Endometrium (tissue), 2 donors: ENCODE measurements at regions not wholly inside any gene's neighbourhood (a gene's known extent, or its start where the extent isn't known, plus 50 kb on each side); places are given as distances from the start of the nearest gene placed in this dataset.
A peak's percentile ranks its signal among the peaks of the same experiment; 100 is the strongest.
"Not testable (repeated sequence)": the region's sequence is repeated elsewhere in the genome, so short reads cannot be mapped to it uniquely, and the experiment has no call there.

Experiments
- FAIRE-seq: peaks from 2 replicates; lab custom pipeline; 2012; peaks lifted over from hg19 to GRCh38; lab: Jason Lieb, UNC
- donor health status: control.
- donor health status: control.

DNA sequence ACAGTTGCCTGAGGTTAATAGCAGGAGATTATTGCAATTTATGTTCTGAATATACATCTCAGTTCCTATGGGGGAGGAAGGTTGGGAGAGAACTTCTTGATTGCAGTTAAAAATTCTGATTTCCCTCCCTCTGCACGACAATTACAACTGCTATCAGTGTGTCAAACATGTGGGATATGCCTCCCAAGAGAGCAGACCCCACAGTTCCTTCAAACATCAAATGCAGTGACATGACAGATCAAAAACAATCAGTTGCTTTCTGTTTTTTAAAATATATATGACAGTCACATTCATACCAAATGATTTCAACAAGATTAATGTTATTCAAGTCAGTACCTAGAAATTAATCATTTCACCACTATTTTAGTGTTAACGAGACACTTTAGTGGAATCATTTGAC is 639.0 kb downstream of the EDEM1 start:
- FAIRE-seq = no peak

DNA sequence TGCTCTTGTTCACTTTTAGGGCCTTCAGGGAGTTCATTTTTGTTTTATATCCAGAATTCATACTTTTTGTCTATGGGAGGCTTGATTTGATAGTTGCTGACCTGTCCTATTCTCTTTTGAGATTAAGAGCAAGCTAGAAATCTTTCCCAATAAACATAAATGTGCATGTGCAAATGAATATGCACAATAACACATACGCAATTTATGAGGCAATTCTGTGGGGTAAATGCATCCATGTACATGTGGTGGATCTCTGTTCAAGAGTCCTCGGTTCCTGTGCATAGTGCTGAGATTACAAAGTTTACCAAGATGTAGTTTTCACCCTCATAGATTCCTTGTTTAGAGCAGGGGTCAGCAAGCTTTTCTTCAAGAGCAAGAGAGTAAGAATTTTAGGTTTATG is 640.7 kb downstream of the EDEM1 start:
- FAIRE-seq = no peak

DNA sequence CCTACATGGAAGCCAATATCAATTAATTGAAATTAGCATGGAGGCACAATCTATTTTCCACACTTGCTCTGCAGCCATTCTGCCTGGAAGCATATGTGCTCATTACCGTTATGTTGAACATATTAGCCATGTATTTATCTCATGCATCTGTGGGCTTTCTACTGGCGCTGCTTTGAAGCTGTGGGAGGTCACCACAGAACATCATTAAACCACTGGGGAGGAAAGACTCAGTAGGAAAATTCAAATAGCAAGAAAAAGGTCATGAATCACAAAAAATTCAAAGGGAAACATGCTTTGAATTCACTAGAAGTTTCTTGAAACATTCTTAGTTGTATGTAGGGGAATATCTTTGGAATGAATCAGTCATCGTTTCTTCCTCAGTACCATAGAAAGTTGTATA is 652.5 kb downstream of the EDEM1 start:
- FAIRE-seq = peak; percentile 96

DNA sequence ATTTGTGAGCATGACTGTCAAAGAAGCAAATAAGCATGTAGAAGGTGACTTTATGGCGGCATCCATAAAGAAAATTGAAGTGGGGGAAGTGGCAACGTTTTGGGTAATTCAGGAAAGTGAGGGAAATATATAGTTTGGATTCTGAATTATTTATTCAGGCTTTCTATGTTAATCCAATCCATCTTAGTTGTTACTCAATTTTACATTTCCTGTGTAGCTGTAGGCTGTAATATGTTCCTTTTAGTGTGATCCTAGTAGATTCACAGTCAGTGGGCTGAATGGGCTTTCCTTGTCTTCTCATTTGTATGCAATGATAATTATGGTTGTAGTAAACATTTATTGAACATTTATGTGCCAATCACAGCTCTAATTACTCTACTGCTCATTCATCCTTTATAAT is 654.1 kb downstream of the EDEM1 start:
- FAIRE-seq = no peak

DNA sequence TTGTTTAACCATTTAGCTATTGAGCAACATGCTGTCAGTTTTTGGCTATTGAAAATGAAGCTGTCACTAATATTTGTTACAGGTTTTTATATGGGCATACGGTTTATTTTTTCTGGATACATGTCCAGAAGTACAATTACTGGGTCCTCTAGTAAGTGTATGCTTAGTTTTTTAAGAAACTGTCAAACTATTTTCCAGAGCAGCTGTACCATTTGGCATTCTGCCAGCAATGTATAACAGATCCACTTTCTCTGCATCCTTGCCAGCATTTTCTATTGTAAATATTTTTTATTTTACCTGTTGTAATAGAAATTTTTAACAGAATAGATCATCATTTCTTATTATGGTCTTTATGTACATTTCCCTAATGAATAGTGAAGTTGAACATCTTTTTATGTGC is 658.8 kb downstream of the EDEM1 start:
- no peak for FAIRE-seq

DNA sequence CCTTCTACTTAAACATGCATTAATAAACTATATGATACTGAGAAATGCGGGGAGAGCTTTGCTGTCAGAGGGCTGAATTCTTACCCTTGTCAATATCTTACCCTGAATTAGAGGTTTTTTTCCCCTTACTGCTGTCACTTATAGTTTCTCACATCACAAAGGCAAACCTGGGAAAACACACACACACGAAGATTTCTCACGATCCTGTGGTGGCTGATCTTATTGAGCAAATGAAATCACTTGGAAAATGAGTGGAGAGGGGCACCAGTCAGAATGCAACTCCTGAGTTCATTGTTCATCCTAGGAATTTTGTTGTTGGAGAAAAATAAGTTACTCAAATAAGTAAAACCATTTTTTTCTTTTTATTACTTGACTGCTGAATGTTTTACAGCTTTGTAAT is 673.6 kb downstream of the EDEM1 start:
- peak; percentile 26 for FAIRE-seq

DNA sequence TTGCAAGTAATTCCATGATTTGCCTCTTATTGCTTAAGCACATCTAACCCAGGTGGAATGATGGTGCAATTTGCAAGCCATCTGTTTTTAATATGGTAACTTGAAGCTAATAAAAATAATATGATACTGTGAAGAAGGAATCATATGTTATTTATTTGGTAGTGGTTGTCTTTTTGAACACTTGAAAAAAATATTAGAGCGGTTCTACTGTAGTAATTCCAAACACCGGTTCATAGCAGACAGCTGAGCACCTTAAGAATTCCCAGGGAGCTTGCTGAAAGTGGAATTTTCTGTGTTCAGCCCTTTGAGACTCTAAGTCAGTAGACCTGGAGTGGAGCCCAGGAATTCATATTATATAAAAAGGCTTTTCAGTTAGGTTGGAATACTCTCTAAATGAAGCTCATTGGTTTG is 687.4 kb downstream of the EDEM1 start:
- peak; percentile 85 for FAIRE-seq

DNA sequence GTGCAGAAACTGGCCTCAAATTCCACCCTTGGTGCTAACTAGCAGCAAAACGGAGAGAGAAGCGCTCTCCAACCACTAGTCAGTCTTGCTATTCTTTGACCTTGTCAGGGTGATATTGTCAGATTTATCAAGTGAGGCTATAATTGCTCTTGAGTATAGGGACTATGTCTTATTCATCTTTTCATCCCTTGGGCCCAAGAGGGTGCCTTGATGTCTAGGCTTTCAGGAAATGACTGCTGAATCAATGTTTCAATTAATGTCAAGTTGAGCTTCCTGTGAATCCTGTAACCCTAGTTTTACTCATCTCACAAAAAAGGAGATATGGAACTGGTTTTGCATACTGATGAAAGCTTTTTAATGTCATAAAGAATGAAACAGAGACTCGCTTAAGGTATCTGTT is 701.3 kb downstream of the EDEM1 start:
- no peak for FAIRE-seq

DNA sequence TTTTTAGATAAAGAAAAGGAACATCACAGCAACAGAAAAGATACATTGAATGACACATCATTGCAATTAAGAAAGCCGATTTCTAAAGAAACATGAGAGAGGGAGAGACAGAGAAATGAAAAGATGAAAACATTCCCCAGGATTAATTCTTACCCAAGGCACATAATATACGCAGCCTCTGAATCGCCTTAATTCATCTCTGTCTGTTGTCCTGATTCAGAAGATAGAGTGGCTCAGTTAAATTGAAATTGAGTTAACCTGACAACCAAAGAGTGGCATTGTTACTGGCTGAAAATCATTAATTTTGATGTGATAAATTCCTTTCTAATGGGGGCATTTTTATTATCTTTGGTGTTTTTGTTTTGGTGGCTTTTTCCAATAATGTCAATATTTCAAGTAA is 701.9 kb downstream of the EDEM1 start:
- FAIRE-seq = no peak

DNA sequence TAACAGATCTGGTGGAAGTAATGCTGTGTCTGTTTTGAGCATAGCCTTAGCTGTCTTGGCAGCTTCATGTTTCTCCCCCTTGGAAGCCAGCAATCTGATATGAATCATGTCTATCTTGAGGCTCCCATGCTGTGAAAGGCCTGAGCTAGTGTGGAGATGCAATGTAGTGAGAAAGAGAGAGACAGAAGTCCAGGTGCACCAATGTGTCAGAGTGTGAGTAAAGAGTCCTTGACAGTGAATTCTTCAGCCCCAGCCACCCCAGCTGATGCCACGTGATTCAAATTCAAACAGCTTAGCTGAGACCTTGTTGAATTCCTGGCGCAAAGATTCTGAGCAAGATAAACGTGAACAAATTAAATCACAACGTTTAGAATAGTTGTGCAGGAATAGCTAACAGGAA is 704.2 kb downstream of the EDEM1 start:
- FAIRE-seq = no peak

DNA sequence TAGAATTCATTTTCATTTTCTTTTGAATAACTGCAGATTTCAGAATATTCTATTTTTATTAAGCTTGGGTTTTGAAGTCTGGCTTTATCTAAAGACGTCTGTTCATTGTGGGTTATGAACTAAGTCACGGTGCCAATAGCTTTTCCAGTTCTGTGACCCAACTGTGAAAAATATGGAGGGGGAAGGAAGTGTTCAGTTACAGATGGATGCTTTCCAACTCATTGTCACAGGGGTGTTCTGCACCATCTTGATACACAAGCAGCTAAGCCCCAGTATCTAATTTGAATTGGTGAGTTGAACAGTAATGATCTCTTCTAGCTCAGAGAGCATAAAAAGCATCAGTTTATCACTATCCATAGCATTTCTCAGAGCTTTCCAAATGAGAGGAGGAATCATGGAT is 710.6 kb downstream of the EDEM1 start:
- no peak for FAIRE-seq

DNA sequence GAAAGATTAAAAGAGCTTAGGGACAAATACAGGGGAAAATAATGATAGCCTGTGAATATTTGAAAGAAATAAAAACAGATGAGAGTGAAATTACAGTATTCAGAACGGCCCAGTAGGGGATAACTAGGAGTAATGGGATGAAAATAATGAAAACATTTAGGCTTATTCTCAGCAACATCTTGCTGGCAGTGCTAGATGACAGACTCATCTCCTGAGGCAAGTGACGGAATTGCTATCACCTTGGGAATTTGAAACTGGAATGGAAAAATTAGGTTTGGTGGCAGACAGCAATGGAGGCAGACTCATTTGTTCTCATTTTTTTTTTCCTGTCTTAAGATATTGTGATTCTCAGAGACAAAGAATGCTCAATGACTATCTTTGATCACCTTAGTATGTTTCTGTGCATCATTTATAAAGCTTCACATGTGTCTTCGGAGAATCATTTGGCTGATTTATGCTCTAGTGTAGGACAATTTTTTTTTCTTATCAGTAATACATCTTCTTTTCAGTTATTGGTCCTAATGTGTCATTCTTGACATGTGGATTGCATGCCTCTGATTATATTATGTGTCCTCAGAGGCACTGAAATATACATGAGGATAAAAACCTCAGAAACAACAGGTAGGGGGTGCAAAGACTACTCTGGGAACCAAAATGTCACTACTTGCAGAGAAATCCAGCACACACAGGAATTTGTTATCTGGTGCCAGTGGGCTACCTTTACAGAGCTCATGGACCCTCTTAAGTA is 711.7 kb downstream of the EDEM1 start:
- FAIRE-seq = no peak

DNA sequence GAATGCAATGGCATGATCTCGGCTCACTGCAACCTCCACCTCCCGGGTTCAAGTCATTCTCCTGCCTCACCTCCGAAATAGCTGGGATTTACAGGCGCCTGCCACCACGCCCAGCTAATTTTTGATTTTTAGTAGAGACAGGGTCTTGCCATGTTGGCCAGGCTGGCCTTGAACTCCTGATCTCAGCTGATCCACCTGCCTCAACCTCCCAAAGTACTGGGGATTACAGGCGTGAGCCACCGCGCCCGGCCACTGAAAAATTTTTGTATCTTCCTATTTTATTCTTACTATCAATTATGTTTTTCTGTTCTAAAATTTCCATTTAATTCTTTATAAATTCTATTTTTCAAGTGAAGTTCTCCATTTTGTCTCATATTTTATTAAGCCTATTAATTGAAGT is 730.4 kb downstream of the EDEM1 start:
- FAIRE-seq = no peak

DNA sequence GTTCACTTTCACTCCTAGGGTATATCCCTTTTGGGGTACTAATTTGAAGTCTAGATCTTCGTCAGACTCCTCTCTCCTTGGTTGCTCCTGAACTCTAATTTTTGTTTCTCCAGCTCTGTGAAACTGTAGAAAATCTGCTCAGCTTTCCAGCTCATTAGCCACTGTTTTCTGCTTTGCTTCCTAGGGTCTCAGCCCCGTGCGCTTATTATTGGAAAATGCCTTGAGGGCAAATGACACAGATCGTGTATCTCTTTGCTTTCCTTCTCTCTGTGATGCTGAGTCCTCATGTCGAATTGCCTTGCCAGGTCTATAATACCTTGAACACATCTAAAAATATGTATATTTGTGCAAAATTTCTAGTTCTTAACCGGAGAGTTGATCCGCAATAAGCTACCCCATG is 731.1 kb downstream of the EDEM1 start:
- FAIRE-seq = no peak

DNA sequence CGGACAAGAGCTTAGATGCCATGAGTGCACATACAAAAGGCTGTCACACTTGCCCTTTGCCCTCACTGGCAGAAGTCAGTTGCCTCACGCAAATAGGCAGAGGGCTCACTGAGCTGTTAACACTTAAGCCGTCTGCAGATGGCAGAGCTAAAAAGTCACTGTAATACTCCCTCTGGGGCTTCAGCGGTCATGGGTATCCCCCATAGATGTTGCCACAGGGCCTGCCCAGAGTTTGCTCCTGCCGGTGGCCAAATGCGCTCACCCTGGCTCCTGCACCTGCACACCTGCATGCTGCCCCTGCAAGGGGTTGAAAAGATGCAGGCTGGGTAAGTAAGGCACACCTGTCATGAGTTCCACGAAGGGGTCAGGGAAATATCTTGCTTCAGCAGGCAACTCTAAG is 741.5 kb downstream of the EDEM1 start:
- FAIRE-seq = no peak

DNA sequence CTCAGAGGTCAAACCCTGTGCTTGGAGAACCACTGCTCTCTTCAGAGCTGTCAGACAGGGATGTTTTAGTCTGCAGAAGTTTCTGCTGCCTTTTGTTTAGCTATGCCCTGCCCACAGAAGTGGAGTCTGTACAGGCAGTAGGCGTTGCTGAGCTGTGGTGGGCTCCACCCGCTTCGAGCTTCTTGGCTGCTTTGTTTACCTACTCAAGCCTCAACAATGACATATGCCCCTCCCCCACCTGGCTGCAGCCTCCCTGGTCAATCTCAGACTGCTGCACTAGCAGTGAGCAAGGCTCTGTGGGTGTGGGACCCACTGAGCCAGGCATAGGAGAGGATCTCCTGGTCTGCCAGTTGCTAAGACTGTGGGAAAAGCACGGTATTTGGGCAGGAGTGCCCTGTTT is 756.6 kb downstream of the EDEM1 start:
- FAIRE-seq = not testable (repeated sequence)

DNA sequence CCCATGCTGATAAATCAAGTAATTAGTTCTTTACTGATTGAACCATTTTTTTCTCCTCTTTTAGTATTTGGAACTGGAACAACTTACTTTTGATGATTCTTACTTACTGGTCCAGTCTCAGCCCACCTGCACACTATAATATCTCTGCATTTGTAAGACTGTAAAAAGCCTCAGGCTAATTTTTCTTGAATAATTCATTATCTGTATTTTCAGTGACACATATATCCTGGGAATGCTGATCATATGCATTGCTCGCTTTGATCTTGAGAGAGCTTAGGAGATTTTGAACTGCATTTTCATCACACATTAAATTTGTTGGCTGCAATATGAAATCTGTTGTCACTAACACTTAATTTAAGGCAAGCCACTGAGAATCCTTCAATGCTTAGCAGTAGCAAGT is 760.6 kb downstream of the EDEM1 start:
- no peak for FAIRE-seq

DNA sequence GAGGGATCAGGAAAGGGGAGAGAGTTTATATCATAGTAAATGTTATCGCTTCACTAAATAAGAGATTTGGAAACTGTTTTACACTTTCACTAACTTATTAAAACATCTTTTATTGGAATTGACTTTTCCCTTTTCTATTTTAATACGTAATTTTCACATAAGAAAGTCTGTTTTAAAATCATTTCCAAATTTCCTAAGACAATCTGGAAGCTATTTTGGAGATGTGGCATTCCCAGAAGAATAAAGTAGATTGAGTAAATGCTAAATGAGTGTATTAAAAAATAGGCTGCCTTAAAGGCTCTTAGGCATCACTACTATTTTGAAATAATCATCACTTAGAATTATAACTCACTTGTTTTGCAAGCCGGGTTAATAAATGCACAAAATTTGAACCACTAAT is 763.5 kb downstream of the EDEM1 start:
- no peak for FAIRE-seq

DNA sequence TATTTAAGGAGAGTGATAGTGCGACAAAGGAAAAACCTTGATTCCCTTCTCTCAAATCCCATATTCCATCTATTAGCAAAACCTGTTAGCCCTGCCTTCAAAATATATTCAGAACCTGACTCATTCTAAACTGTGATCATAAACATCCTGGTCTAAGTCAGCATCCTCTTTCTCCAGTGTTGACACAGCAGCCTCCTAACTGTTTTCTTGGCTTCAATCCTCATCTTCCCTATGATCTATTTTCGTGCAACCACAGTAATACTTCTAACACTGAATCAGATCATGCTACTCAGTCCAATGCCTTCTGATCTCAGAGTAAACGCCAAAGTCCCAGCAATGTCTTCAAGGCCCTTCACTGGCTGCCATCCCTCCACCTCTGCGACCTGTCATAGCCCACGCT is 785.1 kb downstream of the EDEM1 start:
- FAIRE-seq = no peak

DNA sequence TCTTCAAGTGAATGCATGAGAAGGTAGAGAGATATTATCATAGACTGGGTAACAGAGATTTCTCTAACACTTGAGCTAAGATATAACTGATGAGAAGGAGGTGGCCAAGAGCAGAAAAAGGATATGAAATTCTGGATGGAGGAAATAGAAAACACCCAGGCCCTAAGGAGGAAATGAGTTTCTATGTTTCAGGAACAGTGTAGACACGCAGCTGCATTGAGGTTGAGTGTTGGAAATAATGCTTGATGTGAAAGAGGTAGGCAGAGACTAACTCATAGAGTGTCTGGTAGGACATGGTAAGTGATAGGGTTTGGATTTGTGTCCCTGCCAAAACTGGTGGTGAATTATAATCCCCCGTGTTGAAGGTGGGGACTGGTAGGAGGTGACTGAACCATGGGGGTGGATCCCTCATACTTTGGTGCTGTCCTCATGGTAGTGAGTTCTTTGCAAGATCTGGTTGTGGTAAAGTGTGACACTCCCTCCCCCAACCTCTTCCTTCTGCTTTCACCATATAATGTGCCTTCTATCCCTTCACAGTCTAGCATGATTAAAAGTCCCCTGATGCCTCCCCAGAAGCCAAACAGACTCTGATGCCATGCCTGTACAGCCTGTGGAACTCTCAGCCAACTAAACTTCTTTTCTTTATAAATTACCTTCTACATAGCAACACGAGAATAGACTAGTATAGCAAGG is 787.3 kb downstream of the EDEM1 start:
- FAIRE-seq = no peak

DNA sequence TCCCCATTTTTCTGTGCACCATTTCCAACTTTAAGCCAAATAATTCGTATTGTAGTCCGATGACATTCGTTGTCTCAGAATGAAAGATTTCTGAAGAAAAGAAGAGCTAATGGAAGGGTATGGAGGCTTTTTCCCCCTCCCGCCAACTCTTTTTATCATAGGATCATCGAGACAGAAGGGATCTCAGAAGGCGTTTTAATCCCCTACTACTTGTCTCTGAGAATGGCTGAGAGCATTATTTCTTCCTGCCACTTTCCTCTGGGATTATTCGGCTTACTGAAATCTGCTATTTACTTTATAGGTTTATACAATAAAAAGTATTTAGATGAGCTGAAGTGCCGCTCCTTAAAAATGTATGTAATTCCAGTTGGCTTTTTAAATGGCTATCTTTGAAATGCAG is 789.8 kb downstream of the EDEM1 start:
- no peak for FAIRE-seq

DNA sequence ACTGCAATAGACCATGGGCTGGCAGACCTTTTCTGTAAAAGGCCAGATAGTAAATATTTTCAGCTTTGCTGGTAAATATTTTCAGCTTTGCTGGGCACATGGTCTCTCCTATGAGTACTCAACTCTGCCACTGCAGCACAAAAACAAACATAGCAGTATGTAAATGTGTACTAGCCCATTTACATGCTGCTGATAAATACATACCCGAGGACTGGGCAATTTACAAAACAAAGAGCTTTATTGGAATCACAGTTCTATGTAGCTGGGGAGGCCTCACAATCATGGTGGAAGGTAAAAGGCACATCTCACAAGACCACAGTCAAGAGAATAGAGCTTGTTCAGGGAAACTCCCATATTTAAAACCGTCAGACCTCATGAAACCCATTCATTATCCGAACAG is 793.0 kb downstream of the EDEM1 start:
- no peak for FAIRE-seq

DNA sequence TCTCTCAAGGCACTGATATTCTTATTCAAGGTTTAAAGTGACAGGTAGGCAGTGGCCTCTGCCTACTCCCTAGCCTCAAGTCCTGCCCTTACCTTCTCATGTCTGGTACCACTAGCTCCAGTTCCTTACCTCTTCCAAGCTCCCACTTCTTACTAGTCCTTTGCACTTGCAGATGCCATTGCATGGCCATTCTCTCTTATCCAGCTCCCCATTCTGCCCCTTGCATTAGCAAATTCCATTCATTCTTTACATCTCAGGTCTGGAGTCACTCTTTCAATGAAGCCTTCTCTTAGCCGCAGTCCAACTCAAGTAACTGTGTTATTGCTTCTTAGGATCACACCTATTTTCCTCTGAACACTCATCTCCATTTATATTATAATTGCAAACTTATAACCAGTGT is 807.1 kb downstream of the EDEM1 start:
- FAIRE-seq = no peak

DNA sequence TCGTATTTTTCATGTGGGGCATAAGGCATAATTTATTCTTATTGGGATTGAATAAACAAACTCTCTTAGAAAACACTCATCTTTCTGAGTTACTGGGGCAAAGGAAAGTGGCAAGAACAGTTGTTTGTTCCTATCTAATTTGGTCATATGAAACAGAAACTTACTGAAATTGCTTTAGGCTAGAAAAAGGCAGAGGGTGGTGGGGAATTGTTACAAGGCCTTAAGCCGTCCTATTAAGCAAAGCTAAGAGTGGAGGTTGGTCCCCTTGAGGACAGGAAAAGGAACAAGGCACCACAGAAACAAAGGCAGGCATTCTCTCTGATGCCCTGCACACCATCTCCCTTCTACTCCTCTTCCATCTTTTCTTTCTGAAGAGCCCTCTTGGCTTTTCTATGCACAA is 830.9 kb downstream of the EDEM1 start:
- FAIRE-seq = no peak
